ENCODE measurements at regions not wholly inside any gene's neighbourhood (a gene's known extent, or its start where the extent isn't known, plus 50 kb on each side); places are given as distances from the start of the nearest gene placed in this dataset.

- TF ChIP-seq HMGA1 (CRISPR knock-in tag; conservative IDR thresholded peaks at IDR 0.05) (no peak), TRIM24 (CRISPR knock-in tag; IDR thresholded peaks at IDR 0.05) (no peak)
Observed at GRCh38 chr16:51328733-51329132, 177.7 kb upstream of the SALL1 start (continued).

GRCh38 chr16:51327001-51327400 is 175.9 kb upstream of the SALL1 start:
- in situ Hi-C loops (cut with HindIII; ENCODE audit: extremely low pct_ligation_motif_present, low pct_unique_long_range_greater_than_20kb) = no loop called here
- Histone ChIP-seq H3K9ac (ENCODE audit: insufficient read depth, low read depth, low read length) (no peak overlapping the region), H2AFZ (ENCODE audit: low read length) (no peak overlapping the region), H3K4me3 (replicated peaks in 1 of 3; ENCODE audit: insufficient read depth in 1 of 3, low read depth in 2 of 3, low read length in 3 of 3) (no peak overlapping the region), H3K79me2 (ENCODE audit: insufficient read depth, low read length) (no peaks in the 10 kb centered on the region), H4K20me1 (ENCODE audit: insufficient read depth, low read length) (no peaks in the 10 kb centered on the region), H3K9me3 (ENCODE audit: low read length) (no peaks in the 10 kb centered on the region), H3K27ac (ENCODE audit: extremely low read length, insufficient read depth, low read length) (no peak overlapping the region), H3K4me1 (ENCODE audit: insufficient read depth, low read length) (no peaks in the 10 kb centered on the region), H3K36me3 (replicated peaks in 1 of 2; ENCODE audit: control insufficient read depth in 1 of 2, insufficient read depth in 2 of 2, low read length in 2 of 2) (no peaks in the 10 kb centered on the region), H3K27me3 (ENCODE audit: control insufficient read depth in 1 of 2, insufficient read depth in 2 of 2, low read length in 2 of 2) (no peaks in the 10 kb centered on the region), H3K4me2 (ENCODE audit: low read depth, low read length) (no peak overlapping the region)
- TF ChIP-seq ZNF296 (CRISPR knock-in tag; conservative IDR thresholded peaks at IDR 0.05) (no peak), RBAK (CRISPR knock-in tag; IDR thresholded peaks at IDR 0.05) (no peak), ATF4 (CRISPR knock-in tag; IDR thresholded peaks at IDR 0.05) (no peak), SSRP1 (CRISPR knock-in tag; IDR thresholded peaks at IDR 0.05) (no peak), ZFAT (CRISPR knock-in tag; conservative IDR thresholded peaks at IDR 0.05) (no peak), ZMAT5 (CRISPR knock-in tag; IDR thresholded peaks at IDR 0.05; ENCODE audit: borderline replicate concordance, low read depth) (no peak), PHF5A (CRISPR knock-in tag; IDR thresholded peaks at IDR 0.05; ENCODE audit: low read depth, unreplicated experiment) (no peak), HBP1 (CRISPR knock-in tag; IDR thresholded peaks at IDR 0.05; ENCODE audit: low read depth) (no peak)
- FAIRE-seq (no peak), ATAC-seq (no peak), DNase-seq (ENCODE audit: low spot score) (no peak)
- CTCF ChIA-PET (ENCODE audit: low intra/inter-chr PET ratio, low total read pairs) = no interaction called here
- intact Hi-C loops (cut with micrococcal nuclease; ENCODE audit: unreplicated experiment) = no loop called here
- POLR2A ChIA-PET = no interaction called here
- no TSS peak for BruUV-seq (replicated peaks)
- 8% methylated on average over 2 of the region's 2 CpGs for WGBS (ENCODE audit: low lambda C conversion rate)
